Liver (tissue), 3 donors: ENCODE measurements at regions not wholly inside any gene's neighbourhood (a gene's known extent, or its start where the extent isn't known, plus 50 kb on each side); places are given as distances from the start of the nearest gene placed in this dataset.
"Not testable (repeated sequence)": the region's sequence is repeated elsewhere in the genome, so short reads cannot be mapped to it uniquely, and the experiment has no call there.

Source experiments
- ATF3 ChIP-seq: IDR thresholded peaks from 2 replicates; pipeline ENCODE4 v1.6.1; 2016; ENCODE audit warnings: antibody characterized with exemption
- CTCF ChIP-seq: fragments of 150-350 bp; IDR thresholded peaks from 2 replicates; pipeline ENCODE4 v1.5.1; 2017; ENCODE audit warnings: improper control_type of control experiment, low read depth, low read length; ENCODE audit not compliant: missing input control
- GABPA ChIP-seq, 2 donors: IDR thresholded peaks in 1 of 2; conservative IDR thresholded peaks in 1 of 2; 2 replicates each; pipeline ENCODE4 v1.6.1; 2016; ENCODE audit warnings: antibody characterized with exemption in 2 of 2, mild to moderate bottlenecking in 1 of 2, moderate library complexity in 1 of 2
- JUND ChIP-seq, 2 donors: IDR thresholded peaks; 2 replicates each; pipeline ENCODE4 v1.6.1; 2016; ENCODE audit warnings: antibody characterized with exemption in 2 of 2
- MAX ChIP-seq: IDR thresholded peaks from 2 replicates; pipeline ENCODE4 v1.6.1; 2016; ENCODE audit warnings: antibody characterized with exemption
- RAD21 ChIP-seq, 2 donors: IDR thresholded peaks; 2 replicates each; pipeline ENCODE4 v1.6.1; 2016; ENCODE audit warnings: antibody characterized with exemption in 2 of 2, mild to moderate bottlenecking in 2 of 2
- REST ChIP-seq: IDR thresholded peaks from 2 replicates; pipeline ENCODE4 v1.6.1; 2016; ENCODE audit warnings: antibody characterized with exemption, mild to moderate bottlenecking
- RXRA ChIP-seq, 2 donors: IDR thresholded peaks; 2 replicates each; pipeline ENCODE4 v1.6.1; 2017 to 2018; ENCODE audit warnings: antibody characterized with exemption in 2 of 2, mild to moderate bottlenecking in 1 of 2
- TAF1 ChIP-seq: conservative IDR thresholded peaks from 2 replicates; pipeline ENCODE4 v1.6.1; 2016; ENCODE audit warnings: antibody characterized with exemption, mild to moderate bottlenecking
- YY1 ChIP-seq: IDR thresholded peaks from 2 replicates; pipeline ENCODE4 v1.6.1; 2016; ENCODE audit warnings: antibody characterized with exemption, mild to moderate bottlenecking
- ZBTB33 ChIP-seq: IDR thresholded peaks from 2 replicates; pipeline ENCODE4 v1.6.1; 2016; ENCODE audit warnings: antibody characterized with exemption
- donor health status: healthy.
- donor health status: healthy.

- not testable (repeated sequence) for TF ChIP-seq CTCF; GABPA (IDR thresholded peaks at IDR 0.05 in 1 of 2, conservative IDR thresholded peaks at IDR 0.05 in 1 of 2); RAD21 (IDR thresholded peaks at IDR 0.05); REST; ATF3; JUND (IDR thresholded peaks at IDR 0.05); RXRA (IDR thresholded peaks at IDR 0.05); YY1; ZBTB33; MAX; TAF1
These were observed 66.5 kb upstream of the GPR89A start for GRCh38 chr1:145541246-145541645.
